ENCODE measurements at regions not wholly inside any gene's neighbourhood (a gene's known extent, or its start where the extent isn't known, plus 50 kb on each side); places are given as distances from the start of the nearest gene placed in this dataset.

GRCh38 chr3:174633342-174633741, 225.8 kb upstream of the NAALADL2 start:
- TF ChIP-seq JUN (IDR thresholded peaks at IDR 0.05; ENCODE audit: borderline replicate concordance, insufficient read depth, insufficient read length, low read depth) (no peak), CTCF (IDR thresholded peaks at IDR 0.05; ENCODE audit: extremely low read depth in 1 of 2, insufficient read depth in 1 of 2, low read depth in 1 of 2, low read length in 2 of 2) (no peak), POLR2AphosphoS5 (IDR thresholded peaks at IDR 0.05; ENCODE audit: insufficient read depth, low read depth, low read length) (no peak), GATA2 (IDR thresholded peaks at IDR 0.05; ENCODE audit: insufficient read depth, insufficient read length, low read depth, low read length) (no peak), EZH2 (IDR thresholded peaks at IDR 0.05; ENCODE audit: borderline replicate concordance, low read depth, low read length, severe bottlenecking) (no peak), POLR2A (IDR thresholded peaks at IDR 0.05; ENCODE audit: low read depth, low read length) (no peak), MYC (IDR thresholded peaks at IDR 0.05; ENCODE audit: low read depth, low read length) (no peak), FOS (IDR thresholded peaks at IDR 0.05; ENCODE audit: borderline replicate concordance, insufficient read depth, low read length) (no peak)
- ChIA-PET POLR2A (no interaction called here), CTCF (no interaction called here)
- H3K27me3 ChIP-seq (ENCODE audit: control insufficient read depth in 2 of 2, insufficient read depth in 2 of 2, low read length in 2 of 2): no peaks in the 10 kb centered on the region
- H4K20me1 ChIP-seq (replicated peaks; ENCODE audit: control insufficient read depth, extremely low read depth, insufficient read depth, low read length): no peaks in the 10 kb centered on the region
- H3K9me1 ChIP-seq (replicated peaks; ENCODE audit: control insufficient read depth, extremely low read depth, insufficient read depth, low read length): no peaks in the 10 kb centered on the region
- dilution Hi-C loops (cut with MboI; ENCODE audit: extremely low pct_ligation_motif_present, low sequenced_read_pairs) (no loop called here), intact Hi-C loops (cut with micrococcal nuclease) (no loop called here)
- no TSS peak for BruUV-seq (replicated peaks)
- DNase-seq (ENCODE audit: low read depth, low spot score): no peak
- no peak overlapping the region for H3K4me2 ChIP-seq (ENCODE audit: insufficient read depth, low read length)
- H3K9ac ChIP-seq (replicated peaks; ENCODE audit: extremely low read depth, insufficient read depth, low read length): no peak overlapping the region
- H3K9me3 ChIP-seq (replicated peaks; ENCODE audit: control insufficient read depth, insufficient read depth, low read length): no peaks in the 10 kb centered on the region
- H3K4me1 ChIP-seq (ENCODE audit: control insufficient read depth, extremely low read depth, insufficient read depth, low read length): no peaks in the 10 kb centered on the region
- FAIRE-seq: no peak
- H3K27ac ChIP-seq (ENCODE audit: insufficient read depth, low read depth, low read length): no peak overlapping the region
- H3K36me3 ChIP-seq (ENCODE audit: control insufficient read depth in 2 of 2, extremely low read depth in 1 of 2, insufficient read depth in 2 of 2, low read length in 2 of 2): no peaks in the 10 kb centered on the region
- H2AFZ ChIP-seq (ENCODE audit: low read depth, low read length): no peak overlapping the region
- H3K79me2 ChIP-seq (ENCODE audit: control insufficient read depth, insufficient read depth, low read length): no peaks in the 10 kb centered on the region
- H3K4me3 ChIP-seq (replicated peaks in 1 of 3; ENCODE audit: insufficient read depth in 1 of 3, low read depth in 1 of 3, low read length in 3 of 3): no peak overlapping the region

All from endothelial cell of umbilical vein (primary cell).